Small intestine (tissue), 7 donors: ENCODE measurements at regions not wholly inside any gene's neighbourhood (a gene's known extent, or its start where the extent isn't known, plus 50 kb on each side); places are given as distances from the start of the nearest gene placed in this dataset.

Experiments
- DNase-seq, 2 donors: peaks; one replicate each; pipeline versions ENCODE4 v3.0.0 to v3.0.0-alpha.2; 2013
- FAIRE-seq: peaks from 2 replicates; lab custom pipeline; 2012; peaks lifted over from hg19 to GRCh38; lab: Jason Lieb, UNC
- H3K27ac ChIP-seq, 3 donors: one replicate each; pipeline ENCODE4 v1.5.1; 2013; ENCODE audit warnings: low read length in 2 of 3, mild to moderate bottlenecking in 2 of 3, control low read depth in 1 of 3, inconsistent platforms in 1 of 3, low read depth in 1 of 3, moderate library complexity in 1 of 3
- H3K27me3 ChIP-seq, 3 donors: one replicate each; pipeline ENCODE4 v1.6.1; 2013; ENCODE audit warnings: low read length in 3 of 3, inconsistent platforms in 1 of 3; ENCODE audit not compliant: control insufficient read depth in 3 of 3, insufficient read depth in 3 of 3
- H3K36me3 ChIP-seq, 3 donors: one replicate each; pipeline ENCODE4 v1.6.1; 2013; ENCODE audit warnings: low read length in 3 of 3, inconsistent platforms in 1 of 3, low read depth in 1 of 3, mild to moderate bottlenecking in 1 of 3, moderate library complexity in 1 of 3; ENCODE audit not compliant: control insufficient read depth in 3 of 3, insufficient read depth in 2 of 3
- H3K4me1 ChIP-seq, 3 donors: one replicate each; pipeline ENCODE4 v1.6.1; 2013; ENCODE audit warnings: low read length in 2 of 3, inconsistent platforms in 1 of 3, low read depth in 1 of 3, mild to moderate bottlenecking in 1 of 3, moderate library complexity in 1 of 3; ENCODE audit not compliant: control insufficient read depth in 3 of 3, insufficient read depth in 2 of 3
- H3K4me3 ChIP-seq, 3 donors: one replicate each; pipeline ENCODE4 v1.5.1; 2013; ENCODE audit warnings: low read length in 3 of 3, control low read depth in 1 of 3, inconsistent platforms in 1 of 3, low read depth in 1 of 3, mild to moderate bottlenecking in 1 of 3, moderate library complexity in 1 of 3
- H3K9me3 ChIP-seq, 2 donors: one replicate each; pipeline ENCODE4 v1.6.1; 2013; ENCODE audit warnings: low read depth in 1 of 2, low read length in 1 of 2; ENCODE audit not compliant: control insufficient read depth in 2 of 2, insufficient read depth in 1 of 2
- WGBS, 3 donors: extraction: QIAGEN DNeasy Blood & Tissue Kit; methylation state at CpG; one replicate each; pipeline ENCODE4 v1.1.7; 2013; 5-methylcytosine and 5-hydroxymethylcytosine counted together
- donor health status: healthy with polysubstance abuse.
- donor health status: control.
- donor health status: control.
- donor health status: Bipolar disorder and iron deficiency.
- donor health status: healthy.

- Histone ChIP-seq H3K9me3 (no peaks in the 10 kb centered on the region), H3K36me3 (no peaks in the 10 kb centered on the region), H3K4me3 (no peak overlapping the region), H3K27me3 (no peaks in the 10 kb centered on the region), H3K4me1 (no peaks in the 10 kb centered on the region), H3K27ac (no peak overlapping the region)
- DNase-seq (no peak), FAIRE-seq (no peak)
- 66 to 78% (median 72%) methylated on average over 2 of the region's 2 CpGs for WGBS, 3 donors
Measured at GRCh38 chr19:31485472-31485871, 136.2 kb upstream of the TSHZ3 start.

GRCh38 chr19:31491242-31491641, 142.0 kb upstream of the TSHZ3 start:
- no peak for DNase-seq
- FAIRE-seq, result no peak
- H3K4me1 ChIP-seq, result no peaks in the 10 kb centered on the region
- no peaks in the 10 kb centered on the region for H3K36me3 ChIP-seq
- no peak overlapping the region for H3K4me3 ChIP-seq
- H3K9me3 ChIP-seq, result no peaks in the 10 kb centered on the region
- H3K27ac ChIP-seq, result no peak overlapping the region
- 68 to 88% (median 80%) methylated on average over 4 of the region's 4 CpGs for WGBS, 3 donors
- no peaks in the 10 kb centered on the region for H3K27me3 ChIP-seq

- FAIRE-seq (no peak), DNase-seq (no peak)
- WGBS, 3 donors, result 55 to 81% (median 59%) methylated on average over 3 of the region's 3 CpGs
- Histone ChIP-seq H3K9me3 (no peaks in the 10 kb centered on the region), H3K4me3 (no peak overlapping the region), H3K27me3 (no peaks in the 10 kb centered on the region), H3K27ac (no peak overlapping the region), H3K4me1 (no peaks in the 10 kb centered on the region), H3K36me3 (no peaks in the 10 kb centered on the region)
Measured at GRCh38 chr19:31492050-31492449, 142.8 kb upstream of the TSHZ3 start.

- Histone ChIP-seq H3K36me3 (no peaks in the 10 kb centered on the region), H3K4me1 (no peaks in the 10 kb centered on the region), H3K27me3 (no peaks in the 10 kb centered on the region), H3K9me3 (no peaks in the 10 kb centered on the region), H3K27ac (no peak overlapping the region), H3K4me3 (no peak overlapping the region)
- FAIRE-seq (no peak), DNase-seq (no peak)
- WGBS, 3 donors, result 85 to 87% (median 85%) methylated on average over 13 of the region's 13 CpGs
Measured at GRCh38 chr19:31496076-31496475, 146.8 kb upstream of the TSHZ3 start.

- no peak for DNase-seq
- H3K4me1 ChIP-seq, result no peaks in the 10 kb centered on the region
- H3K9me3 ChIP-seq, result no peaks in the 10 kb centered on the region
- 53 to 86% (median 62%) methylated on average over 2 of the region's 2 CpGs for WGBS, 3 donors
- no peaks in the 10 kb centered on the region for H3K36me3 ChIP-seq
- no peak overlapping the region for H3K27ac ChIP-seq
- no peak overlapping the region for H3K4me3 ChIP-seq
- FAIRE-seq, result no peak
- H3K27me3 ChIP-seq, result no peaks in the 10 kb centered on the region
Measured at GRCh38 chr19:31497709-31498108, 148.5 kb upstream of the TSHZ3 start.

GRCh38 chr19:31498781-31499180, 149.5 kb upstream of the TSHZ3 start:
- no peaks in the 10 kb centered on the region for H3K4me1 ChIP-seq
- no peak overlapping the region for H3K4me3 ChIP-seq
- FAIRE-seq (no peak), DNase-seq (no peak)
- WGBS, 3 donors, result 91 to 93% (median 91%) methylated on average over 3 of the region's 3 CpGs
- no peaks in the 10 kb centered on the region for H3K9me3 ChIP-seq
- H3K36me3 ChIP-seq, result no peaks in the 10 kb centered on the region
- no peak overlapping the region for H3K27ac ChIP-seq
- no peaks in the 10 kb centered on the region for H3K27me3 ChIP-seq

GRCh38 chr19:31499281-31500196, 150.3 kb upstream of the TSHZ3 start:
- DNase-seq, result no peak
- 76 to 84% (median 83%) methylated on average over 8 of the region's 8 CpGs for WGBS, 3 donors

GRCh38 chr19:31500197-31500830, 151.1 kb upstream of the TSHZ3 start:
- H3K4me3 ChIP-seq, result no peak overlapping the region
- H3K9me3 ChIP-seq, result no peaks in the 10 kb centered on the region
- WGBS, 3 donors, result 64 to 70% (median 69%) methylated on average over 8 of the region's 8 CpGs
- H3K4me1 ChIP-seq, result no peaks in the 10 kb centered on the region
- H3K36me3 ChIP-seq, result no peaks in the 10 kb centered on the region
- DNase-seq (no peak), FAIRE-seq (no peak)
- no peak overlapping the region for H3K27ac ChIP-seq
- no peaks in the 10 kb centered on the region for H3K27me3 ChIP-seq

More at GRCh38 chr19:31499281-31500196, 150.3 kb upstream of the TSHZ3 start:
- no peak overlapping the region for H3K27ac ChIP-seq
- H3K36me3 ChIP-seq, result no peaks in the 10 kb centered on the region
- H3K27me3 ChIP-seq, result no peaks in the 10 kb centered on the region
- no peaks in the 10 kb centered on the region for H3K9me3 ChIP-seq
- no peaks in the 10 kb centered on the region for H3K4me1 ChIP-seq
- FAIRE-seq, result no peak
- H3K4me3 ChIP-seq, result no peak overlapping the region
